ENCODE measurements at regions not wholly inside any gene's neighbourhood (a gene's known extent, or its start where the extent isn't known, plus 50 kb on each side); places are given as distances from the start of the nearest gene placed in this dataset.

GRCh38 chr12:23083267-23083666 is 458.3 kb downstream of the ETNK1 start:
- no peak for TF ChIP-seq CTCF (IDR thresholded peaks at IDR 0.05; ENCODE audit: extremely low read depth, low read depth, low read length)
- no peaks in the 10 kb centered on the region for H3K79me2 ChIP-seq (ENCODE audit: insufficient read depth, low read length)
- H4K20me1 ChIP-seq (ENCODE audit: insufficient read depth, low read length), result no peaks in the 10 kb centered on the region
- H3K36me3 ChIP-seq (ENCODE audit: insufficient read depth, low read length), result no peaks in the 10 kb centered on the region
- H3K4me2 ChIP-seq (ENCODE audit: insufficient read depth, low read length), result no peak overlapping the region
- H3K27me3 ChIP-seq (ENCODE audit: insufficient read depth, low read length), result peaks cover 3% of the 10 kb centered on the region
- no peak overlapping the region for H2AFZ ChIP-seq (ENCODE audit: low read length)
- H3K4me1 ChIP-seq (ENCODE audit: insufficient read depth, low read length), result peaks cover 18% of the 10 kb centered on the region
- H3K27ac ChIP-seq (ENCODE audit: low read depth, low read length), result no peak overlapping the region
- peak; percentile 66 for DNase-seq (ENCODE audit: insufficient read length, low spot score, missing footprints)
- H3K4me3 ChIP-seq (ENCODE audit: insufficient read depth, low read length), result no peak overlapping the region
- H3K9me3 ChIP-seq (ENCODE audit: low read depth, low read length), result no peaks in the 10 kb centered on the region

- peak overlapping the region; percentile 9 for H3K4me2 ChIP-seq (ENCODE audit: insufficient read depth, low read length)
- no peaks in the 10 kb centered on the region for H3K9me3 ChIP-seq (ENCODE audit: low read depth, low read length)
Measured at GRCh38 chr12:23084236-23084995, 459.4 kb downstream of the ETNK1 start.

GRCh38 chr12:23088594-23088993 is 463.6 kb downstream of the ETNK1 start:
- Histone ChIP-seq H3K27me3 (ENCODE audit: insufficient read depth, low read length) (peaks cover 3% of the 10 kb centered on the region), H4K20me1 (ENCODE audit: insufficient read depth, low read length) (no peaks in the 10 kb centered on the region), H3K27ac (ENCODE audit: low read depth, low read length) (no peak overlapping the region), H3K4me3 (ENCODE audit: insufficient read depth, low read length) (no peak overlapping the region), H3K4me1 (ENCODE audit: insufficient read depth, low read length) (peaks cover 16% of the 10 kb centered on the region), H2AFZ (ENCODE audit: low read length) (no peak overlapping the region), H3K4me2 (ENCODE audit: insufficient read depth, low read length) (no peak overlapping the region), H3K79me2 (ENCODE audit: insufficient read depth, low read length) (no peaks in the 10 kb centered on the region), H3K36me3 (ENCODE audit: insufficient read depth, low read length) (no peaks in the 10 kb centered on the region), H3K9me3 (ENCODE audit: low read depth, low read length) (no peaks in the 10 kb centered on the region)
- no peak for TF ChIP-seq CTCF (IDR thresholded peaks at IDR 0.05; ENCODE audit: extremely low read depth, low read depth, low read length)
- DNase-seq (ENCODE audit: insufficient read length, low spot score, missing footprints), result no peak

More at GRCh38 chr12:23084236-23084995, 459.4 kb downstream of the ETNK1 start:
- Histone ChIP-seq H3K79me2 (ENCODE audit: insufficient read depth, low read length) (no peaks in the 10 kb centered on the region), H3K36me3 (ENCODE audit: insufficient read depth, low read length) (no peaks in the 10 kb centered on the region), H2AFZ (ENCODE audit: low read length) (no peak overlapping the region), H3K27ac (ENCODE audit: low read depth, low read length) (no peak overlapping the region), H3K27me3 (ENCODE audit: insufficient read depth, low read length) (peaks cover 3% of the 10 kb centered on the region), H3K4me1 (ENCODE audit: insufficient read depth, low read length) (peaks cover 18% of the 10 kb centered on the region), H3K4me3 (ENCODE audit: insufficient read depth, low read length) (no peak overlapping the region), H4K20me1 (ENCODE audit: insufficient read depth, low read length) (no peaks in the 10 kb centered on the region)
- peak; percentile 72 for DNase-seq (ENCODE audit: insufficient read length, low spot score, missing footprints)
- no peak for TF ChIP-seq CTCF (IDR thresholded peaks at IDR 0.05; ENCODE audit: extremely low read depth, low read depth, low read length)

GRCh38 chr12:23093488-23093887 is 468.5 kb downstream of the ETNK1 start:
- Histone ChIP-seq H3K4me1 (ENCODE audit: insufficient read depth, low read length) (peaks cover 3% of the 10 kb centered on the region), H3K4me2 (ENCODE audit: insufficient read depth, low read length) (peak overlapping the region; percentile 1), H3K4me3 (ENCODE audit: insufficient read depth, low read length) (no peak overlapping the region), H3K9me3 (ENCODE audit: low read depth, low read length) (no peaks in the 10 kb centered on the region), H3K36me3 (ENCODE audit: insufficient read depth, low read length) (no peaks in the 10 kb centered on the region), H3K79me2 (ENCODE audit: insufficient read depth, low read length) (no peaks in the 10 kb centered on the region), H3K27ac (ENCODE audit: low read depth, low read length) (no peak overlapping the region), H4K20me1 (ENCODE audit: insufficient read depth, low read length) (no peaks in the 10 kb centered on the region), H2AFZ (ENCODE audit: low read length) (no peak overlapping the region), H3K27me3 (ENCODE audit: insufficient read depth, low read length) (no peaks in the 10 kb centered on the region)
- TF ChIP-seq CTCF (IDR thresholded peaks at IDR 0.05; ENCODE audit: extremely low read depth, low read depth, low read length), result no peak
- DNase-seq (ENCODE audit: insufficient read length, low spot score, missing footprints), result no peak

Data from osteoblast (primary cell).